GM21723 (cell line): ENCODE measurements at regions not wholly inside any gene's neighbourhood (a gene's known extent, or its start where the extent isn't known, plus 50 kb on each side); places are given as distances from the start of the nearest gene placed in this dataset.

Experiments used
- ATAC-seq: cut with Tn5 transposase; IDR thresholded peaks from one replicate; pipeline ENCODE4 v1.9.1; 2021; ENCODE audit warnings: mild to moderate bottlenecking, moderate library complexity; ENCODE audit not compliant: unreplicated experiment

DNA sequence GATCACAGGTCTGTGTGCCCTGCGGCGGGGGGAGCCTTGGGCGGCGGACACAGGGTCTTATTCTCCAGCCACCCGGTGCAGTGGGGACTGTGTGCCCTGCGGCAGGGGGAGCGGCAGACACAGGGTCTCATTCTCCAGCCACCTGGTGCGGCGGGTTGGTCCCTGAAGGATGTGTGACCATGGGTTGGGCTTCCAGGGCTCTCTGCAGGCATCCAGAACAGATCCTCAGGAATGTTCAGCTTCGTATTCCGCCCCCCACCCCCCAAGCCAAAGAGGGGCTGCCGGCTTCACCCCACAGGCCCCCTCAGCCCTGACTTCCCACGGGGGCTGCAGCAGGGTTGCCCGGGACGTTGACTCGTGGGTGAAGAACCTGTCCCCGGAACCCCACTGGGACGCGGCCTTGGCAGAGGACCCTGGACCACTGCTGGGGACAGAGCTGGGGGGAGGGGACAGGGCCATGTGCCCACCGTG, 154.5 kb upstream of the PPP2R2D start:
- no peak for ATAC-seq

- no peak for ATAC-seq
These were observed 154.0 kb upstream of the PPP2R2D start for GRCh38 chr10:131746785-131747184.

DNA sequence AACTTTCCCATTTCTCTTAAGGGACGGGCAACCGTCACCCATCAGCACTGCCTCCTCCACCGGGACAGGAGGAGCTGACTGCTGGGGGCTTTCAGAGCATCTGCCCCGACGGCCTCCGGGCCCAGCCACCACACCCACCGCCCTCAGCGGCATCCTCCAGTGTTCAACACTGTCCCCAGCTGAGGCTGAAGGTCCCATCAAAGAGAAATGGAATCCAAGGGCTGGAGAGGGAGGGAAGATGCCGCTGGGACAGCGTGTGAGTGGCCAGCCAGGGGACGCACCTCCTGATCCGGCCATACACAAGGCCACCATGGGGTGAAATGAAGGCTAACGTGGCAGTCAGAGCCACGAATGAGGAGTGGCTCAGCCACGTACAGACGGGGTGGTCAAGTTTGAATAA, 153.6 kb upstream of the PPP2R2D start:
- no peak for ATAC-seq

GRCh38 chr10:131747791-131748190, 153.0 kb upstream of the PPP2R2D start:
- no peak for ATAC-seq

- ATAC-seq = no peak
These were observed 152.6 kb upstream of the PPP2R2D start for GRCh38 chr10:131748191-131748590.

DNA sequence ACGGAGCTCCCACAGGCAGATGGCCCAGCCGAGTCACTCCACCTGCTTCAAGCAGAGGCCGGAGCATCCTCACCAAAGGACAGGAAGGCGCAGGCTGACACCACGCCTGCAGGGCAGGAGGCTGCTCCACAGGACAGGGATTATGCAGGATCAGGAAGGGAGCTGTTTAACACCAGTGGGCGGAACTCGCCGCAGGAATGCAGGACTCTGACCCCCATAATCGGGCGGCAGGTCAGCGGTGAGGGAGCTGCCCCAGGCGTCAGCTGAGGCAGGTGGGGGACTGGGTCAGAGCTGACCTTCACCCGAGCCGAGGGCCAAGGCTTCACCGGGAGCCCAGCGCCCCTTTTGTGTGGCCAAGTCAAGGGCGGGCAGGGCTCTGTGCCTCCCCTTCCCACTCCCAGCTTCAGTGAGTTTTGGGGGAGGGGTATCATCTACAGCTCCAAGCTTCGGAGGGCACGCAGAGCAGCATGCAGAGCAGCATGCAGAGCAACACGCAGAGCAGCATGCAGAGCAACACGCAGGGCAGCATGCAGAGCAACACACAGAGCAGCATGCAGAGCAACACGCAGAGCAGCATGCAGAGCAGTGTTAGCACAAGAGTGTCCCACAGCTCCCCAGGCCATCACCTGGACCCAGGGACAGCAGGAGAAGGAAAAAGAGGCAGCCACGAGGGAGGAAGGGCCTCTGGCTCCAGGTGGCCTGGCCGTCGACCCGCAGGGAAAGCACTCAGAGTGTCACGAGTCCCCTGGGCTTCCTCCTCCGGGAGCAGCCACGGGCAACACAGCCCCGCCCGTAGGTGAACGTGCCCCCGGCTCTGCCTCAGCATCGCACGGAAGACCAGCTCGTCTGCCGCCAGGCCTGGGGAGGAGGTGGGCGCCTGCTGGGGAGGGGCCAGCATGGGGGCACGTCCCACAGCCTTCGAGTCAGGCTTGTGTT, 151.7 kb upstream of the PPP2R2D start:
- ATAC-seq = no peak

- no peak for ATAC-seq
These were observed 151.1 kb upstream of the PPP2R2D start for GRCh38 chr10:131749767-131750142.

- ATAC-seq = no peak
These were observed 150.5 kb upstream of the PPP2R2D start for GRCh38 chr10:131750171-131750895.

DNA sequence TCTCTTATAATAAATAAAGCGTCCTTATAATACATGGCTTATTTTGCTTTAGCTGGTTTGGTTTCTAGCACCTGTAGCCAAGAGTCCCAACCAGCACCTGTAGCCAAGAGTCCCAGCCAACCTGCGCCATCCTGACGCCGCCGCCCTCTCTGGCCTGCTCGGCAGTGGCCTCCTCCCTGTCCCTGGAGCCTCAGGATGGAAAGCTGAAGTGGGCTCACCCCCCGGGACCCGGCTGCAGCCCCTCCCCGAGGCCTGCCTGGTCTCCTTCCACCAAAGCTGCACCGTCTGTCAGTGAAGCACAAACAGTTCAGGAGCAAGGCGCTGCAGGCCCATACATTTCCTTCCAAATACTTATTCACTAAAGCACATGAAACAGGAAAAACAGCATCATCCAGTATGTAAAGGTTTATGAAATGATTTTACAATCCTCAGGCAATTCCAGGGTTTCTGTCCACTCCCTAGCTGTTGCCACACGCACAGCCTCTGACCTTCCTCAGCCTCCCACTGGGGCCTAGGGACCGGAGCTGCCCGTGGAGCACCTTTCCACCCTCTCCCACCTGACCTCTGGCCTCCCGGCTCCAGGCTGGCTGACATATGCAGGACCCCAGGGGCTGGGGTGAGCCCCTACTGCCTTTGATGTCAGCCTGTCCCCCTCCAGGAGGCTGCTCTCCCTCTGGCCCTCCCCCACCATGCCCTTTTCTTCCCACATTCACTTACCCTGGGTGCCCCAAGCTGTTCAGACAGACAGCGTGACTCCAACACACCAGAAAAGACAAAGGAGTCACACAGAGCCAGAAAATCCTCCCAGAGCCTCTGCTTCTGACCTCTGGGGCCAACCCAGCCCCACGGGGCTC, 149.6 kb upstream of the PPP2R2D start:
- no peak for ATAC-seq

DNA sequence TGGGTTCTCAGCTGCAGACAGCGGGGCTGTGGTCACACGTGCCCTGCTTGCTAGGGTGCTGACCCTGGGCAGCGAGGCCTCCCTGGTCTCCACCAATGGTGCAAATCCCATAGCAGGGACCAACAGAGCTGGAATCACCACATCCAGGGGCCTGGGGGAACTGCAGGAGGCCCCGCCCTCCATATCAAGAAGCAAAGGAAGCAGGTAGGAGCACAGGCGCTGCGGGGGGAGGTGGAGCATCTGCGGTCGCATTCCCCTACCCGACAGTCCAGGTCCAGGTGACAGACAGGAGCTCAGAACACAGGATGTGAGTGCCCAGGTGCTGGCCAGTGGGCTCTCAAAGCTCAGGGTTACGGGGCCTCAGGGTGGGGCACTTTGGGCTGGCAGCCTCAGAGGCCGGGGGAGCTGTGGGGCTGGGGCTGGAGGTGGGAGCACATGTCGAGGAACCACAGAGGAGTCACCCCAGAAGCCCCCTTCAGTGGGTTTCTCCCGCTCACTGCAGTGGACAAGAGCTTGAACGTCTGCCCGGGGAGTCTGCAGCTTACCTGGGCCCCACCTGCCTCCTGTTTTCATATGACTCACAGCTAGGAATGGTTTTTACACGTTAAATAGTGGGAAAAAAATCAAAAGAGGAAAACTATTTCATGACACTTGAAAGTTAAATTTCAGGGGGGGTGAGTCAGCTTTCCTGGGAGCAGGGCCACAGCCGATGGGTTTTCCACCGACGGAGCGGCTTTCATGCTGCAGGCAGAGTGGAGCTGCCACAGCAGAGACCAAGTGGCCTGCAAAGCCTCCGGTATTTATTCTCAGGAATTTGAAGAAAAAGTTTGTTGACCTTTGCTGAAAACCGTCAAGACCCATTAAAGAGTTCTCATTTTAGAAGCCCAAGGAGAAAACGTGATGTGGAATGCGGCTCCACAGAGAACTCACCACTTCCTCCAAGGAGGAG, 148.7 kb upstream of the PPP2R2D start:
- no peak for ATAC-seq

DNA sequence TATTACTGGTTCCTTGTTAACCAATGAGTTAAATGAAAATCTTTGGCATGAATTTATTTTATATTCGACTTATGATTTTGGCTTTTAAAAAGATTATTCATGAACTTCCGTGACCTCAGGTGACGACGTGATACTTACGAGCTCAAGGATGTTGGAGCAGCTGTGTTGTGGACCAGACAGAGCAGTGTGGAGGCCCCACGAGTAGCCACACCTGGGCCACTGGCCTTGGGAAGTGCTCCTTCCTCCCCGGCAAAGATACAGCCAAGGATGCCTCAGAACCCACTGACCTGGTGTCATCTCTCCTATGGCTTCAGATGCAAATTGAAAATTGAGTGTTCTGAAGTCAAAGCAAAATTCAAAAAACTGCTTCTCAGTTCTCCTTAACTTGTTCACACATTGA, 147.5 kb upstream of the PPP2R2D start:
- ATAC-seq = no peak

DNA sequence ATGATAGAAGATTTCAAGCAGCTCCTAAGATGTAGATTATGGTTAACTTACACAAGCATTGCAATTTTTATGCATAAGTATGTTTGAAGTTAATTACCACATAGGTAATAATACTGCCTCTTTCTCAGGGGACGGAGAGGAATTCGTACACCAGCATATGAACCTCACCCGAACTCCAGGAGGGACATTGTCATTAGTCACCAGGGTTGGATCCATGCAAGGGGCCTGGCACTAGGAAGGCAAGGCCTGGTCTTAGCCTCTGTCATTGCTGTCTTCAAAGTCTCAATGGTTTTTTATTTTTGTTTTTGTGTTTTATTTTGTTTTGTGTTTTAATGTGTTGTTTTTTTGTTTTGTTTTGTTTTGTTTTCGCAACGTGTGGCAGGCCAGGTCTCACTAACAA, 145.6 kb upstream of the PPP2R2D start:
- no peak for ATAC-seq

DNA sequence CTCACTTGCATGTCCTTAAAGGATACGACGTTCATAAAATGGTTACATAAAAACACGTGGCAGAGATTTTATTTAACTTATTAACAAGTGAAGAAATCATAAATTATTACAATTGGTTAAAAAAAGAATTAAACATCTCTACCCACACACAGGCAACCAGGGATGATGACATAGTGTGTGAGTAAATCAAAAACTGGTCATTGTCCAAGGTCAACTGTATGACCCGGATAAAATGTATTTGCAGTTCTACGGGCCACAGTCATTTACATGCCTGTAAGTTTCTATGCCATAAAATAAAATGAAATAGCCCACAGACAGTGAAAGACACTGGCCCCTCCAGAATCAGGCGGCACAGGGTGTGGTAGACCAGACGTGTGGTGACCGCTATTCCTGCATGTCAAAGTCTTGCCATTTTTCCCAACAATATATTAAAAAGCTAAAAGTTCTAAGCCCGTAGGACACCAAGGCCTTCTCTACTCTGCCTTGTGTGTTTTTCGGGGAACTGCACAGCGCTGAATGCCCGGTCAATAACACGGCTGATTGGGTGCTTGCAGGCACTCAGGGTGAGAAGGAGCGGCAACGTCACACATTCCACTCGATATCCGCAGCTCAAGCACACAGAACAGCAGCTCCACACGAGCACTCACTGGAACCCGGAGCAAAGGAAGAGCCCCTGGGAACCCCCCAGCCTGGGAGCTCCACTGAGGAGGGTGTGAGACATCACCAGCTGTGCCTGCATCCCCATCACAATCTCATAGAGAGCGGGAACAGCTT, 143.3 kb upstream of the PPP2R2D start:
- no peak for ATAC-seq

DNA sequence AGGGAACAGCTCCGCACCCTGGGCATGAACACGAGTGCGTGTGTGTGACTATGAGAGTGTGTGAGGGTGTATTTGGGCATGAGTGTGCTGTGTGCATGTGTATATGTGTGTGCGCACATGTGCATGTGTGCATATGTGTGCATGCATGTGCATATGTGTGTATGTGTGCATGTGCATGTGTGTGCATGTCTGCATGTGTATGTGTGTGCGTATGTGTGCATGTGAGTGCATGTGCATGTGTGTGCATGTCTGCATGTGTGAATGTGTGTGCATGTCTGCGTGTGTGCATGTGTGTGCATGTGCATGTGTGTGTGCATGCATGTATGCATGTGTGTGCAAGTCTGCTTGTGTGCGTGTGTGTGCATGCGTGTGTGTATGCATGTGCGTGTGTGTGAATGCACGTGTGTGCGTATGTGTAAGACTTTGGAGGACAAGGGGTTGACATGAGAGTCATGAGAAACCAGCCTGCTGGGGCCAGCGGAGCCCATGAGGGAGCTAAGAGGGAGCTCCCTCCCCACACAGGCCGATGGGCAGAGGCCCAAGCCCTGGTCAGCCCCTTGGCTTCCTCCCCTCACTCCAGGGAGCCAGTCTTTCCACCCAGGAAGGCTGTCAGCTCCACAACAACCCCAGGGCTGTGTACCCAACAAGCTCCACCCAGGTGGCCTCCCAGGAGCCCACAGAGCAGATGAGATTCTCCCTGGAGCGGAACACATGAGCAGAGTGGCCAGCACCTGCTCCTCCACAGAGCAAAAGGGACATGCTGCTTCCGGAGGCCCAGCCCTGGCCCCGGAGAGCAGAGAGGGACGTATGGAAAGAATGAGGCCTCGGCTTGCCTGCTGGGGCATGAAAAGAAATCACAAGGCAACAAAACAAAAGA, 142.5 kb upstream of the PPP2R2D start:
- no peak for ATAC-seq

DNA sequence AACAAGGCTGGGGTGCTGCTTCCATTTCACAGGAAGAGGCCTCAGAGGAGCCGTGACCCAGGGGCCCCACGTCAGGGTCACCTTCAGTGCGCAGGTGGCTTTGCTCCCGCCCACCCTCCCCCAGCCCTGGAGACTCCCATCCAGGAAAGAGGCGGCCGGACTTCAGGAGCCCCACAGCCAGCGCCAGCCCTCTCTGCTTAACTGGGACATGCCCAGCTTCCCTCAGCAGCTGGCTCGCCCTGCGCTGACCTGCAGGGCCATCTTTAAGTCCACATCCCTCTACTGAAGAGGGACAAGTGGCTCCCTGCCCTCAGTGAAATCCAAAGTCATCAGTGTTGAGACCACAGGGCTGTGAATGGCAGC, 141.9 kb upstream of the PPP2R2D start:
- no peak for ATAC-seq

GRCh38 chr10:131759347-131759746, 141.5 kb upstream of the PPP2R2D start:
- ATAC-seq = no peak

DNA sequence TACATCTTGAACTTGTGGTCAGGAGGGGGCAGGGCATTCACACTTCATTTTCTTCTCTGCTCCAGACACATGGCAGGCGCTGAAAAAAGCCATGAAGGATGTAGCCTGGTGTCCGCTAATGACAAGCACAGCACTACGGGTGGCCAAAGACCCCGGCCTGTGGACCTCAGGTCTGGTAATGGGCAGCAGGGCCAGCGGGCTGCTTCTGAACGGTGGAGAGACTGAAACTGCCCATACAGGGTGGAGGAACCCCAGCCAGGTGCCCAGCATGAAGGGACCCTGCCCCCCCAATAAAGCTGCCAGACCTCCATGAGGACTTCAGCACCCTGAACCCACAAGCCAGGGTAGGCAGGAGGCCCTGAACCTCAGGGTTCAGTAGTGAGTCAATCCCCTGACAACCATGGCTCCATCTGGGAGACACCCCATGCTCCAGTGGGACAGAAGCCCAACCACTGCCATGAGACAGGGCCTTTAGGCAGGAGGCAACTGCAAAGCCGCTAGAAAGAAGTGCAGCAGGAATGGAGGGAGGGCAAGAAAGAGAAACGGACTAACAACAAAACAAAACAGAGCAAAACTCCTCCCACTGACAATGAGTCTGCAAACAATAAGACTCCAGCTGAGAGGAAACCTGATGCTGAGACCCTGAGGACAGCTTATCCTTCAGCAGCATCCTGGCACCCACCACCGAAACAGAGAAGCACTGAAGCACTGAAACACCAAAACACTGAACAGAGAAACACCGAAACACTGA, 140.2 kb upstream of the PPP2R2D start:
- no peak for ATAC-seq
